K562 (cell line): ENCODE measurements at regions not wholly inside any gene's neighbourhood (a gene's known extent, or its start where the extent isn't known, plus 50 kb on each side); places are given as distances from the start of the nearest gene placed in this dataset.

Experiments
- ATF4 ChIP-seq: fragments of 450-650 bp; formaldehyde crosslinking; IDR thresholded peaks from 2 replicates; pipeline ENCODE4 v1.4.0; 2022; ENCODE audit warnings: mild to moderate bottlenecking, moderate library complexity
- CSDE1 ChIP-seq, 2 experiments: fragments of 450-650 bp; IDR thresholded peaks; 2 replicates each; pipeline ENCODE4 v1.6.1; 2016; ENCODE audit warnings: mild to moderate bottlenecking in 1 of 2
- JUNB ChIP-seq: fragments of 450-650 bp; formaldehyde crosslinking; conservative IDR thresholded peaks from 2 replicates; pipeline ENCODE4 v1.4.0; 2020; ENCODE audit warnings: mild to moderate bottlenecking
- POLR2AphosphoS5 ChIP-seq: IDR thresholded peaks from 2 replicates; pipeline ENCODE4 v1.6.1; 2011; ENCODE audit warnings: mild to moderate bottlenecking, low read depth, low read length, moderate library complexity; ENCODE audit not compliant: control insufficient read depth, insufficient read depth
- POLR3A ChIP-seq: IDR thresholded peaks from 2 replicates; pipeline ENCODE4 v1.6.1; 2011; ENCODE audit warnings: borderline replicate concordance, mild to moderate bottlenecking, moderate library complexity; ENCODE audit not compliant: insufficient read length, insufficient read depth; ENCODE audit errors: extremely low read depth
- PTTG1 ChIP-seq: fragments of 450-650 bp; IDR thresholded peaks from 2 replicates; pipeline ENCODE4 v1.6.1; 2016; ENCODE audit warnings: low read depth, mild to moderate bottlenecking, missing genetic modification characterization, missing compliant biosample characterization
- SIN3A ChIP-seq, 2 experiments: fragments of 150-350 bp in 1 of 2; IDR thresholded peaks; 2 replicates each; pipeline ENCODE4 v1.6.1; 2011 to 2016; ENCODE audit warnings: borderline replicate concordance in 2 of 2, low read depth in 2 of 2, low read length in 2 of 2, mild to moderate bottlenecking in 2 of 2, moderate library complexity in 2 of 2; ENCODE audit not compliant: control insufficient read depth in 1 of 2

GRCh38 chr11:36791957-36792356 is 193.9 kb upstream of the RAG2 start:
- TF ChIP-seq SIN3A (IDR thresholded peaks at IDR 0.05; ENCODE audit: borderline replicate concordance in 2 of 2, control insufficient read depth in 1 of 2, low read depth in 2 of 2, low read length in 2 of 2), result no peak
- no peak for TF ChIP-seq PTTG1 (tag)
- TF ChIP-seq ATF4, result no peak
- no peak for TF ChIP-seq POLR2AphosphoS5
- no peak for TF ChIP-seq CSDE1 (IDR thresholded peaks at IDR 0.05)
- no peak for TF ChIP-seq JUNB (CRISPR knock-in tag)
- TF ChIP-seq POLR3A, result no peak
